ENCODE measurements at regions not wholly inside any gene's neighbourhood (a gene's known extent, or its start where the extent isn't known, plus 50 kb on each side); places are given as distances from the start of the nearest gene placed in this dataset.
A peak's percentile ranks its signal among the peaks of the same experiment; 100 is the strongest.

- no peak for FAIRE-seq
Measured at GRCh38 chr7:80288175-80289122, 153.8 kb downstream of the GNAI1 start.

GRCh38 chr7:80287400-80288174, 153.0 kb downstream of the GNAI1 start:
- no peak for FAIRE-seq

- FAIRE-seq: peak; percentile 60
Measured at GRCh38 chr7:80286611-80287010, 152.0 kb downstream of the GNAI1 start.

DNA sequence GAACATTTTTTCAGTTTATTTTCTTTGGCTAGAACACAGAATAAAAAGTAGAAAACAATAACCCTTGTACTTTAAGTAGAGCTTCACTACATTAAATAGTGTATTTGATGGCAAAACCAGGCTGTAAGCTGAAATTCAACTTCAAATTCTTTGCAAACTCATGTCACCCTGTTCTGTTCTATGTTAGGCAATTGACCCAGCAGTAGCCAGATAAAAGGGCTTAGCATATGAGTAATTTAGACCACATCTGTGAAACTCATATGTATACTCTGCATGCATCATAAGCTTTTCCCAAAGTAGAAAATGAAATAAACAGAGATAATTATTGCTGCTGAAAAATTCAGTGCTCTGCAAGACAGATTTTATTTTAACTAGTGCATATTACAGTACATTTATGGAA, 150.2 kb downstream of the GNAI1 start:
- FAIRE-seq: peak; percentile 95

- peak; percentile 96 for FAIRE-seq
Measured at GRCh38 chr7:80279760-80280159, 145.1 kb downstream of the GNAI1 start.

DNA sequence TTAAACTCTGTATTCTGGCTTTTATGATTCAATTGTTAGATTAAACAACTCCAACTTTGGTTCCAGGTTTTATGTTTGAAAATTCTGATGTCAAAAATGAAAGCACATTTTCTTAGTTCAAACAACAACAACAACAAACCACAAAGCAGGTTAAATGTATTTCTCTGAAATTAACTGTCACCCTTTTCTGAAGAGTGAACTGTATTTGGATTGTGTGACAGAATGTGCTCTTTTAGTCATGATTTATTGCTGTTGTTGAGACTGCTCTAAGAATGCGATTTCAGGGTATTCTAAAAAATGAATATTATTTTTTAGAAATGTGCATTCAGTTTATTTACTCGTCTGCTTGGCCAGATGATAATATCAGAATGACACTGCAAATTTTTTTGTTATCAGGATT, 144.1 kb downstream of the GNAI1 start:
- no peak for FAIRE-seq

DNA sequence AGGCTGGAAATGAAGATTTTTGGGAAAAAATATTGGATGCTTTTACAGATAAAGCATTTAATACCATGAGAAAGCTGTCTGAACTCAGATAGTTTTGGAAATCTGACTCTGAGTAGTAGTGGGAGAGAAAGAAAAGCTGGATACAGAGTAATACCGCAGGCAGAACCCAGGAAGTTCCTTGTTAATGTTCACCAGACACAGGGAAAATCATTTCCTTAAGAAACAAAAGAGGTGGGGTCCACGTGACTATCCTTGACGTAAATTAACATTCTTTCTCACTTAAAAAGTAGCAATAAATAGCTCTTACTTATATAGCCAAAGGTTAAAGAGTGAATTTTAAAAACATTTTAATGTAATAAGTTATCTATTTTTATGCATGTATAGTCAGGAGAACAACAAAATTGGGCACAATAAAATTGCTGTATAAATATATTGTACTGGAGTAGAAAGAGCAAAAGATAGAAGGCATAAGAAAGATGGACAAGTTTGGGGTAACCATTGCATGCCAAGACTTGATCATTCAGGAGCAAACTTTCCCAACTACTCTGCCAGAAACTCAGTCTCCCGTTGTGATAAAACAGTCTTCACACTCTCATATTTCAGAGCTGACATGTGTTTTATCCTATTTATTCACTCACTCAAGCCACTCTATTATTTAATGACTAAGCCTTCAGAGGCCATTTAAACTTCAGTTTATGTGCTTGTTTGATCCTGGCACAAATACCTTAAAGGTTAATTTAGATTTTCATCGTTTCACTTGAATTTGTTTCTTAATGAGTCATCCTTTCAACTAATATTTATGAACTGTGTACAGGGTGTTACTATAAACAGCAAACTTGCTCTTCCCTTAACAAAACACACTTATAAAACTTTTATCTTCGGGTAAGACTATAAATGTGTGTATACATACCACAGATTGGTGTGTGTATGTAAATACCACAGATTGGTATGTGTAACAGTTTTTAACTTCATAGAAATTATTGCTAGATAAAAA, 143.1 kb downstream of the GNAI1 start:
- FAIRE-seq: peak; percentile 94
